Liver (tissue), 8 donors: ENCODE measurements at regions not wholly inside any gene's neighbourhood (a gene's known extent, or its start where the extent isn't known, plus 50 kb on each side); places are given as distances from the start of the nearest gene placed in this dataset.

Experiments
- DNase-seq: peaks from one replicate; pipeline ENCODE4 v3.0.0-alpha.2; 2017; ENCODE audit warnings: low spot score
- H3K27ac ChIP-seq, 2 donors: one replicate each; pipeline ENCODE4 v1.7.0; 2013; ENCODE audit warnings: inconsistent platforms in 2 of 2, low read length in 2 of 2, control low read depth in 1 of 2, low read depth in 1 of 2, mild to moderate bottlenecking in 1 of 2
- H3K27me3 ChIP-seq, 4 donors: one replicate each; pipeline versions ENCODE4 v1.6.1 to v1.7.0; 2013; ENCODE audit warnings: low read length in 3 of 4, inconsistent platforms in 1 of 4, mild to moderate bottlenecking in 1 of 4, moderate library complexity in 1 of 4; ENCODE audit not compliant: control insufficient read depth in 4 of 4, insufficient read depth in 4 of 4
- H3K36me3 ChIP-seq, 4 donors: one replicate each; pipeline versions ENCODE4 v1.6.1 to v1.7.0; 2013; ENCODE audit warnings: low read length in 3 of 4, mild to moderate bottlenecking in 3 of 4, low read depth in 1 of 4, moderate library complexity in 1 of 4; ENCODE audit not compliant: control insufficient read depth in 4 of 4, insufficient read depth in 3 of 4
- H3K4me1 ChIP-seq, 4 donors: one replicate each; pipeline versions ENCODE4 v1.6.1 to v1.7.0; 2013; ENCODE audit warnings: low read length in 3 of 4, mild to moderate bottlenecking in 3 of 4, moderate library complexity in 1 of 4; ENCODE audit not compliant: control insufficient read depth in 4 of 4, insufficient read depth in 4 of 4
- H3K4me3 ChIP-seq, 3 donors: one replicate each; pipeline versions ENCODE4 v1.6.1 to v1.7.0; 2013; ENCODE audit warnings: low read length in 3 of 3, control low read depth in 1 of 3, low read depth in 1 of 3, mild to moderate bottlenecking in 1 of 3
- H3K9ac ChIP-seq, 2 donors: one replicate each; pipeline ENCODE4 v1.7.0; 2013; ENCODE audit warnings: low read length in 2 of 2, mild to moderate bottlenecking in 2 of 2, moderate library complexity in 2 of 2, control low read depth in 1 of 2, low read depth in 1 of 2
- H3K9me3 ChIP-seq, 4 donors: one replicate each; pipeline versions ENCODE4 v1.6.1 to v1.7.0; 2013; ENCODE audit warnings: low read length in 3 of 4; ENCODE audit not compliant: control insufficient read depth in 4 of 4
- FOXA1 ChIP-seq: IDR thresholded peaks from 2 replicates; pipeline ENCODE4 v1.6.1; 2016; ENCODE audit warnings: antibody characterized with exemption
- FOXA2 ChIP-seq: IDR thresholded peaks from 2 replicates; pipeline ENCODE4 v1.6.1; 2016; ENCODE audit warnings: antibody characterized with exemption
- GABPA ChIP-seq, 2 donors: IDR thresholded peaks in 1 of 2; conservative IDR thresholded peaks in 1 of 2; 2 replicates each; pipeline ENCODE4 v1.6.1; 2016; ENCODE audit warnings: antibody characterized with exemption in 2 of 2, mild to moderate bottlenecking in 1 of 2, moderate library complexity in 1 of 2
- HNF4G ChIP-seq: IDR thresholded peaks from 2 replicates; pipeline ENCODE4 v1.6.1; 2016; ENCODE audit warnings: antibody characterized with exemption
- JUND ChIP-seq, 2 donors: IDR thresholded peaks; 2 replicates each; pipeline ENCODE4 v1.6.1; 2016; ENCODE audit warnings: antibody characterized with exemption in 2 of 2
- NR2F2 ChIP-seq: IDR thresholded peaks from 2 replicates; pipeline ENCODE4 v1.6.1; 2016; ENCODE audit warnings: antibody characterized with exemption
- RXRA ChIP-seq, 2 donors: IDR thresholded peaks; 2 replicates each; pipeline ENCODE4 v1.6.1; 2017 to 2018; ENCODE audit warnings: antibody characterized with exemption in 2 of 2, mild to moderate bottlenecking in 1 of 2
- SP1 ChIP-seq: IDR thresholded peaks from 2 replicates; pipeline ENCODE4 v1.6.1; 2018; ENCODE audit warnings: antibody characterized with exemption, mild to moderate bottlenecking
- TAF1 ChIP-seq: conservative IDR thresholded peaks from 2 replicates; pipeline ENCODE4 v1.6.1; 2016; ENCODE audit warnings: antibody characterized with exemption, mild to moderate bottlenecking
- WGBS: extraction: QIAGEN DNeasy Blood & Tissue Kit; methylation state at CpG from one replicate; pipeline ENCODE4 v1.1.7; 2013; 5-methylcytosine and 5-hydroxymethylcytosine counted together
- TF ChIP-seq, protein P1 (sequence below): IDR thresholded peaks from 2 replicates; pipeline ENCODE4 v1.6.1; 2016; ENCODE audit warnings: antibody characterized with exemption, mild to moderate bottlenecking
- TF ChIP-seq, protein P2 (sequence below): fragments of 150-350 bp; IDR thresholded peaks from 2 replicates; pipeline ENCODE4 v1.5.1; 2017; ENCODE audit warnings: improper control_type of control experiment, low read depth, low read length; ENCODE audit not compliant: missing input control
- TF ChIP-seq, protein P3 (sequence below): IDR thresholded peaks from 2 replicates; pipeline ENCODE4 v1.6.1; 2016; ENCODE audit warnings: antibody characterized with exemption
- donor health status: healthy.
- donor health status: healthy.
- donor health status: healthy.
- donor health status: healthy.
- donor health status: healthy.

DNA sequence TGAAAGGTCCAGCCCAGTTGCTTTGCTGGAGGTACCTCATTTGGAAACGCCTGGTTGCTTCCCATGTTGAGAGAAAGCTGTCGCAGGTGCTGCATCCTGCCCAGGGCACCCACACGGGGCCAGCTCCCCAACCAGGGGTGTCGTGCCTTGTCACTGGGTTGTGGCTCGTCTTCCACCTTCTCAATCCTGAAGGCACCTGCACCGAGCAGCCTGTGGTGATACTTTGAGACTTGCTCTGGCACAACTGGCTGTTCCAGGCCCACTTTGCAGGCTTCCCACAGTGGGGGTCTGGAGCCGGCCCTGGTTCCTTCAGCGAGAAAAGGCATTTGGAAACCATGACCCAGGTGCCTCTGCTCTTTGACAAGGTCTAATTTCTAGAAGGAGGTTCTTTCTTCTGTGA is 197.3 kb upstream of the PPP2R2D start (continued):
- TF ChIP-seq, protein P1, sequence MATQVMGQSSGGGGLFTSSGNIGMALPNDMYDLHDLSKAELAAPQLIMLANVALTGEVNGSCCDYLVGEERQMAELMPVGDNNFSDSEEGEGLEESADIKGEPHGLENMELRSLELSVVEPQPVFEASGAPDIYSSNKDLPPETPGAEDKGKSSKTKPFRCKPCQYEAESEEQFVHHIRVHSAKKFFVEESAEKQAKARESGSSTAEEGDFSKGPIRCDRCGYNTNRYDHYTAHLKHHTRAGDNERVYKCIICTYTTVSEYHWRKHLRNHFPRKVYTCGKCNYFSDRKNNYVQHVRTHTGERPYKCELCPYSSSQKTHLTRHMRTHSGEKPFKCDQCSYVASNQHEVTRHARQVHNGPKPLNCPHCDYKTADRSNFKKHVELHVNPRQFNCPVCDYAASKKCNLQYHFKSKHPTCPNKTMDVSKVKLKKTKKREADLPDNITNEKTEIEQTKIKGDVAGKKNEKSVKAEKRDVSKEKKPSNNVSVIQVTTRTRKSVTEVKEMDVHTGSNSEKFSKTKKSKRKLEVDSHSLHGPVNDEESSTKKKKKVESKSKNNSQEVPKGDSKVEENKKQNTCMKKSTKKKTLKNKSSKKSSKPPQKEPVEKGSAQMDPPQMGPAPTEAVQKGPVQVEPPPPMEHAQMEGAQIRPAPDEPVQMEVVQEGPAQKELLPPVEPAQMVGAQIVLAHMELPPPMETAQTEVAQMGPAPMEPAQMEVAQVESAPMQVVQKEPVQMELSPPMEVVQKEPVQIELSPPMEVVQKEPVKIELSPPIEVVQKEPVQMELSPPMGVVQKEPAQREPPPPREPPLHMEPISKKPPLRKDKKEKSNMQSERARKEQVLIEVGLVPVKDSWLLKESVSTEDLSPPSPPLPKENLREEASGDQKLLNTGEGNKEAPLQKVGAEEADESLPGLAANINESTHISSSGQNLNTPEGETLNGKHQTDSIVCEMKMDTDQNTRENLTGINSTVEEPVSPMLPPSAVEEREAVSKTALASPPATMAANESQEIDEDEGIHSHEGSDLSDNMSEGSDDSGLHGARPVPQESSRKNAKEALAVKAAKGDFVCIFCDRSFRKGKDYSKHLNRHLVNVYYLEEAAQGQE = no peak
- TF ChIP-seq FOXA1 = no peak
- TF ChIP-seq SP1 = no peak
- TF ChIP-seq, protein P2, sequence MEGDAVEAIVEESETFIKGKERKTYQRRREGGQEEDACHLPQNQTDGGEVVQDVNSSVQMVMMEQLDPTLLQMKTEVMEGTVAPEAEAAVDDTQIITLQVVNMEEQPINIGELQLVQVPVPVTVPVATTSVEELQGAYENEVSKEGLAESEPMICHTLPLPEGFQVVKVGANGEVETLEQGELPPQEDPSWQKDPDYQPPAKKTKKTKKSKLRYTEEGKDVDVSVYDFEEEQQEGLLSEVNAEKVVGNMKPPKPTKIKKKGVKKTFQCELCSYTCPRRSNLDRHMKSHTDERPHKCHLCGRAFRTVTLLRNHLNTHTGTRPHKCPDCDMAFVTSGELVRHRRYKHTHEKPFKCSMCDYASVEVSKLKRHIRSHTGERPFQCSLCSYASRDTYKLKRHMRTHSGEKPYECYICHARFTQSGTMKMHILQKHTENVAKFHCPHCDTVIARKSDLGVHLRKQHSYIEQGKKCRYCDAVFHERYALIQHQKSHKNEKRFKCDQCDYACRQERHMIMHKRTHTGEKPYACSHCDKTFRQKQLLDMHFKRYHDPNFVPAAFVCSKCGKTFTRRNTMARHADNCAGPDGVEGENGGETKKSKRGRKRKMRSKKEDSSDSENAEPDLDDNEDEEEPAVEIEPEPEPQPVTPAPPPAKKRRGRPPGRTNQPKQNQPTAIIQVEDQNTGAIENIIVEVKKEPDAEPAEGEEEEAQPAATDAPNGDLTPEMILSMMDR = no peak
- TF ChIP-seq TAF1 = no peak
- TF ChIP-seq RXRA (IDR thresholded peaks at IDR 0.05) = no peak
- no peak for TF ChIP-seq NR2F2

DNA sequence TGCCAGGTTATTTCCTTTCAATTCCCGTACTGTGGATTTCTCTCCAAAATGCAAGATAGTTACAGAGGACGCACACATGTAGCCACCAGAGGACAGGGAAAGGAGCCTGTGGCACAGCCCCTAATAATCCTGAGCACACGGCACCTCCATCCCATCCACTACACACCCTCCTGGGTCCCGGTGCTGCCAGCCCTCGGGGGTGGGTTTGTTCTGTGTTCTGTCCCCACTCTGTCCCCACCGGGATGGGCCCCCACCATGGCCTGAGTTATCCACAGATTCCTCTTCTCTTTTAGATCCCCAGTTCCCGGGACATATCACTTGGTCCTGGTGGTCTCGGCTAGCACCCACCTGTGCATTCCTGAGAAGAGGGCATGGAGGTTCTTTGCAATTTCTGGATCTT is 196.9 kb upstream of the PPP2R2D start:
- Histone ChIP-seq H3K36me3 (no peaks in the 10 kb centered on the region), H3K4me3 (no peak overlapping the region), H3K4me1 (no peaks in the 10 kb centered on the region), H3K9ac (no peak overlapping the region), H3K27ac (no peak overlapping the region), H3K27me3 (peaks cover 0 to 3% (median 0%) of the 10 kb centered on the region in 4 donors), H3K9me3 (peaks cover 0 to 8% (median 2%) of the 10 kb centered on the region in 4 donors)
- no peak for TF ChIP-seq NR2F2
- 89% methylated on average over 8 of the region's 8 CpGs for WGBS
- no peak for DNase-seq

DNA sequence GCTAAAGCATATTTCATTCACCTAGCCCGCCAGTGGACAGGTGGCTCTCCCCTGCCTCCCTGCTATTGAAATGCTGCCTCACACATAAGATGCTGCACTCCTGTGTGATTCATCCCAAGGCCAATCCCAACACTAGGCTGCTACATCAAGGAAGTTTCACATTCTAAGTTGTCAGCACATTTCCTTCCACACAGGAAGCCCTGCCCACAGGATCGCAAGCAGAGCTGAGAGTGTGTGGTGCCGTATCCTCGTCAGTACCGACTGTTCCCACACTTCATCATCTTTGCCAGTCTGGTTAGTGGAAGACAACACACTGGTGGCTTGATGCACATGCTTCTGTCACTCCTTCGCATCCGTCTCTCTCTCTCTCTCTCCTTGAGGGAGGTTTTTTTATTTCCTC is 194.3 kb upstream of the PPP2R2D start:
- WGBS = 83% methylated on average over 7 of the region's 7 CpGs
- TF ChIP-seq TAF1 (no peak), SP1 (no peak), NR2F2 (no peak), JUND (IDR thresholded peaks at IDR 0.05) (no peak), HNF4G (no peak), GABPA (IDR thresholded peaks at IDR 0.05 in 1 of 2, conservative IDR thresholded peaks at IDR 0.05 in 1 of 2) (no peak), FOXA2 (no peak), FOXA1 (no peak)
- TF ChIP-seq, protein P2 = no peak
- TF ChIP-seq, protein P3, sequence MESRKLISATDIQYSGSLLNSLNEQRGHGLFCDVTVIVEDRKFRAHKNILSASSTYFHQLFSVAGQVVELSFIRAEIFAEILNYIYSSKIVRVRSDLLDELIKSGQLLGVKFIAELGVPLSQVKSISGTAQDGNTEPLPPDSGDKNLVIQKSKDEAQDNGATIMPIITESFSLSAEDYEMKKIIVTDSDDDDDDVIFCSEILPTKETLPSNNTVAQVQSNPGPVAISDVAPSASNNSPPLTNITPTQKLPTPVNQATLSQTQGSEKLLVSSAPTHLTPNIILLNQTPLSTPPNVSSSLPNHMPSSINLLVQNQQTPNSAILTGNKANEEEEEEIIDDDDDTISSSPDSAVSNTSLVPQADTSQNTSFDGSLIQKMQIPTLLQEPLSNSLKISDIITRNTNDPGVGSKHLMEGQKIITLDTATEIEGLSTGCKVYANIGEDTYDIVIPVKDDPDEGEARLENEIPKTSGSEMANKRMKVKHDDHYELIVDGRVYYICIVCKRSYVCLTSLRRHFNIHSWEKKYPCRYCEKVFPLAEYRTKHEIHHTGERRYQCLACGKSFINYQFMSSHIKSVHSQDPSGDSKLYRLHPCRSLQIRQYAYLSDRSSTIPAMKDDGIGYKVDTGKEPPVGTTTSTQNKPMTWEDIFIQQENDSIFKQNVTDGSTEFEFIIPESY = no peak
- TF ChIP-seq, protein P1 = no peak
- no peaks in the 10 kb centered on the region for H3K4me1 ChIP-seq

More for the DNA sequence above, 194.3 kb upstream of the PPP2R2D start:
- no peak for DNase-seq
- Histone ChIP-seq H3K9ac (no peak overlapping the region), H3K27me3 (peaks cover 0 to 3% (median 0%) of the 10 kb centered on the region in 4 donors), H3K9me3 (peaks cover 0 to 8% (median 2%) of the 10 kb centered on the region in 4 donors), H3K4me3 (no peak overlapping the region), H3K27ac (no peak overlapping the region), H3K36me3 (no peaks in the 10 kb centered on the region)
